OCI-LY1 (cell line): ENCODE measurements at regions not wholly inside any gene's neighbourhood (a gene's known extent, or its start where the extent isn't known, plus 50 kb on each side); places are given as distances from the start of the nearest gene placed in this dataset.

ENCODE experiments used
- H2AFZ ChIP-seq: fragments of 200-600 bp; sonication (generic), shearing (Covaris generic); 2 replicates; pipeline ENCODE4 v1.6.0; 2014; ENCODE audit warnings: antibody characterized with exemption, mild to moderate bottlenecking, low read length
- H3F3A ChIP-seq: fragments of 200-600 bp; sonication (generic), shearing (Covaris generic); 2 replicates; pipeline ENCODE4 v1.6.0; 2014; ENCODE audit warnings: mild to moderate bottlenecking, antibody characterized with exemption, low read length, moderate library complexity; ENCODE audit not compliant: insufficient read depth
- H3K27ac ChIP-seq: fragments of 200-600 bp; sonication (generic); 2 replicates; pipeline ENCODE4 v1.5.1; 2014; ENCODE audit warnings: low read length, mixed run types, mild to moderate bottlenecking, low read depth; ENCODE audit not compliant: poor library complexity, severe bottlenecking
- H3K27me3 ChIP-seq: fragments of 200-600 bp; sonication (generic); 2 replicates; pipeline ENCODE4 v1.6.0; 2014; ENCODE audit warnings: antibody characterized with exemption, mild to moderate bottlenecking, low read length, moderate library complexity; ENCODE audit not compliant: insufficient read depth
- H3K36me3 ChIP-seq: fragments of 200-600 bp; sonication (generic); 2 replicates; pipeline ENCODE4 v1.6.1; 2014; ENCODE audit warnings: mild to moderate bottlenecking, antibody characterized with exemption, low read length, moderate library complexity, mixed read lengths; ENCODE audit not compliant: insufficient read depth
- H3K4me1 ChIP-seq: fragments of 200-600 bp; sonication (generic); 2 replicates; pipeline ENCODE4 v1.5.1; 2014; ENCODE audit warnings: mild to moderate bottlenecking, low read length, moderate library complexity; ENCODE audit not compliant: insufficient read depth, severe bottlenecking
- H3K4me2 ChIP-seq: fragments of 200-600 bp; sonication (generic), shearing (Covaris generic); 2 replicates; pipeline ENCODE4 v1.6.1; 2014; ENCODE audit warnings: low read length
- H3K4me3 ChIP-seq: fragments of 200-600 bp; sonication (generic); 2 replicates; pipeline ENCODE4 v1.5.1; 2014; ENCODE audit warnings: low read length, low read depth, mild to moderate bottlenecking, mixed read lengths; ENCODE audit not compliant: poor library complexity, severe bottlenecking
- H3K79me2 ChIP-seq: fragments of 200-600 bp; shearing (Covaris generic); 2 replicates; pipeline ENCODE4 v1.6.1; 2016; ENCODE audit warnings: mixed run types, low read length, mixed read lengths; ENCODE audit not compliant: insufficient read depth
- H3K9ac ChIP-seq: fragments of 200-600 bp; sonication (generic), shearing (Covaris generic); 2 replicates; pipeline ENCODE4 v1.6.1; 2014; ENCODE audit warnings: mild to moderate bottlenecking, low read length, mixed read lengths
- H3K9me2 ChIP-seq: fragments of 200-600 bp; sonication (generic), shearing (Covaris generic); 2 replicates; pipeline ENCODE4 v1.6.1; 2014; ENCODE audit warnings: low read depth, mild to moderate bottlenecking, low read length, mixed read lengths
- H3K9me3 ChIP-seq: fragments of 200-600 bp; shearing (Covaris generic); 2 replicates; pipeline ENCODE4 v1.6.1; 2014; ENCODE audit warnings: low read length, mixed read lengths
- H4K20me1 ChIP-seq: fragments of 200-600 bp; sonication (generic), shearing (Covaris generic); 2 replicates; pipeline ENCODE4 v1.6.0; 2016; ENCODE audit warnings: mild to moderate bottlenecking, low read length; ENCODE audit not compliant: insufficient read depth
- EZH2 ChIP-seq: fragments of 200-600 bp; sonication (generic), shearing (Covaris generic); IDR thresholded peaks from 2 replicates; pipeline ENCODE4 v1.8.0; 2017; ENCODE audit warnings: borderline replicate concordance, mixed run types, mild to moderate bottlenecking, antibody characterized with exemption, low read length, moderate library complexity, mixed read lengths
- TF ChIP-seq, protein P1 (sequence below): fragments of 200-600 bp; sonication (generic), shearing (Covaris generic); IDR thresholded peaks from 2 replicates; pipeline ENCODE4 v1.5.1; 2017; ENCODE audit warnings: mild to moderate bottlenecking, antibody characterized with exemption, low read length, moderate library complexity, mixed read lengths

DNA sequence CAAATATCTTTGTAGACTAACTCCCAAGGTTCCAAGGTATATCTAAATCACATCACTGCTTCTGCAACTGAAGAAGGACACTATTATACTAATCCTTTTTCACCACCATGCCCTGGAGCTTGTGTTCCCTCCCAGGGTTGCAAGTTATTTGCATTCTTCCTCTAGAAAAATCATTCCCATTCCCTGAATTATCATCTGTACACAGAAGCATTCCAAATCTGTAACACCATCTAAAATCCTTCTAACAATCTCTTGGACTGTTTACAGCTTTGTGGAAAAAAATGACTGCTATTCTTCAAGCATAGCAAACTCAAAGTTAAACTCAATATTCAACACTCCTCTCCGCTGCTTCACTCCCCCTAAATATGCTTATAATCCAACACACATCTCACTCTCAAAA lies 1570.8 kb upstream of the ADGRL3 start:
- TF ChIP-seq, protein P1, sequence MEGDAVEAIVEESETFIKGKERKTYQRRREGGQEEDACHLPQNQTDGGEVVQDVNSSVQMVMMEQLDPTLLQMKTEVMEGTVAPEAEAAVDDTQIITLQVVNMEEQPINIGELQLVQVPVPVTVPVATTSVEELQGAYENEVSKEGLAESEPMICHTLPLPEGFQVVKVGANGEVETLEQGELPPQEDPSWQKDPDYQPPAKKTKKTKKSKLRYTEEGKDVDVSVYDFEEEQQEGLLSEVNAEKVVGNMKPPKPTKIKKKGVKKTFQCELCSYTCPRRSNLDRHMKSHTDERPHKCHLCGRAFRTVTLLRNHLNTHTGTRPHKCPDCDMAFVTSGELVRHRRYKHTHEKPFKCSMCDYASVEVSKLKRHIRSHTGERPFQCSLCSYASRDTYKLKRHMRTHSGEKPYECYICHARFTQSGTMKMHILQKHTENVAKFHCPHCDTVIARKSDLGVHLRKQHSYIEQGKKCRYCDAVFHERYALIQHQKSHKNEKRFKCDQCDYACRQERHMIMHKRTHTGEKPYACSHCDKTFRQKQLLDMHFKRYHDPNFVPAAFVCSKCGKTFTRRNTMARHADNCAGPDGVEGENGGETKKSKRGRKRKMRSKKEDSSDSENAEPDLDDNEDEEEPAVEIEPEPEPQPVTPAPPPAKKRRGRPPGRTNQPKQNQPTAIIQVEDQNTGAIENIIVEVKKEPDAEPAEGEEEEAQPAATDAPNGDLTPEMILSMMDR: no peak
- TF ChIP-seq EZH2: no peak
- no peak overlapping the region for H3K27ac ChIP-seq

DNA sequence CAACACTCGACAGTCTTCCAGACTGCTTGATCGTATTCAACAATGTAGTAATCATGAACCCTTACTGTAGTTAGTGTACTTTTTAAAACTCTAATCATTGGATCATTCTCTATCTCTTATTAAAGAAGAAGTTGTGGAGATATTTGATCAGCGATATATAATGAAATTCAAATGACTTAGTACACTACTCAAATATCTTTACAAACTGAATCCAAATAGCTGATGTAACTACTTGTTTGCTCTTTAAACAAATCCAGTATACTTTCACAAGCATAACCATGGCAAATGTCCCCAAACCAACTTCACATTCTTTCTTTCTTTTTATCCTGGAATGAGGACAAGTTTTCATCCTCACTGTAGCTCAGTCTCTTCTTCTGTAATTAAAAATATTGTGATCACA lies 1569.9 kb upstream of the ADGRL3 start:
- TF ChIP-seq, protein P1: no peak
- TF ChIP-seq EZH2: no peak
- Histone ChIP-seq H4K20me1 (no peaks in the 10 kb centered on the region), H3F3A (no peaks in the 10 kb centered on the region), H3K9me3 (no peaks in the 10 kb centered on the region), H3K9ac (no peak overlapping the region), H2AFZ (no peak overlapping the region), H3K79me2 (no peaks in the 10 kb centered on the region), H3K27ac (no peak overlapping the region), H3K36me3 (no peaks in the 10 kb centered on the region), H3K27me3 (no peaks in the 10 kb centered on the region), H3K4me1 (no peaks in the 10 kb centered on the region), H3K4me2 (no peak overlapping the region), H3K9me2 (no peaks in the 10 kb centered on the region), H3K4me3 (no peak overlapping the region)

More for the DNA sequence above, 1570.8 kb upstream of the ADGRL3 start:
- no peaks in the 10 kb centered on the region for H3K27me3 ChIP-seq
- H3F3A ChIP-seq: no peaks in the 10 kb centered on the region
- H3K9me3 ChIP-seq: no peaks in the 10 kb centered on the region
- no peaks in the 10 kb centered on the region for H3K36me3 ChIP-seq
- H2AFZ ChIP-seq: no peak overlapping the region
- H3K9me2 ChIP-seq: no peaks in the 10 kb centered on the region
- no peak overlapping the region for H3K4me3 ChIP-seq
- no peak overlapping the region for H3K4me2 ChIP-seq
- H3K9ac ChIP-seq: no peak overlapping the region
- H4K20me1 ChIP-seq: no peaks in the 10 kb centered on the region
- no peaks in the 10 kb centered on the region for H3K79me2 ChIP-seq
- no peaks in the 10 kb centered on the region for H3K4me1 ChIP-seq

DNA sequence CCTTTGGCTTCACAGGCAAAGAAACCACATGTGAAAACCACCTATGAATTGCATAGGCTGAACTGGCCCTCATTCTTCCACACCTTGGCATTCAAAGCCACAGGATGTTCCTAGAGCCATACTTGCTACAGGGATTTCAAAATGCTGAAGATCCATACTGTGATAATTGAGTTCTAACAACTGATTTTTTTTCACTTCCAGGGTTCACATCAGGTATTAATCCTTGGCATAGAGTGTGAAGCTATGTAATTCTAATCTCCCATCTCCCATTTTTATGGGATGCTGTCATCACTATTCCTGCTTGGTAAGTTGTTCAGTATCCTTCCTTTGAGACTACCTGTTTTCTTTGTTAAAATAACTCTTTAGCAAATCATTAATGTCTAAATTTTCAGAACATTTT lies 1569.2 kb upstream of the ADGRL3 start:
- no peak overlapping the region for H3K9ac ChIP-seq
- no peaks in the 10 kb centered on the region for H3K9me3 ChIP-seq
- no peak overlapping the region for H3K27ac ChIP-seq
- H3F3A ChIP-seq: no peaks in the 10 kb centered on the region
- no peaks in the 10 kb centered on the region for H3K27me3 ChIP-seq
- no peak overlapping the region for H2AFZ ChIP-seq
- TF ChIP-seq, protein P1: no peak
- no peaks in the 10 kb centered on the region for H3K4me1 ChIP-seq
- no peak overlapping the region for H3K4me2 ChIP-seq
- no peaks in the 10 kb centered on the region for H4K20me1 ChIP-seq
- no peaks in the 10 kb centered on the region for H3K79me2 ChIP-seq
- H3K4me3 ChIP-seq: no peak overlapping the region
- H3K36me3 ChIP-seq: no peaks in the 10 kb centered on the region
- H3K9me2 ChIP-seq: no peaks in the 10 kb centered on the region
